ENCODE measurements at regions not wholly inside any gene's neighbourhood (a gene's known extent, or its start where the extent isn't known, plus 50 kb on each side); places are given as distances from the start of the nearest gene placed in this dataset.
A peak's percentile ranks its signal among the peaks of the same experiment; 100 is the strongest.

- H4K91ac ChIP-seq (ENCODE audit: low read depth, low read length, poor library complexity), result no peak overlapping the region
- no peak overlapping the region for H3K9ac ChIP-seq (ENCODE audit: low read depth, low read length, poor library complexity)
- no peak overlapping the region for H4K8ac ChIP-seq (ENCODE audit: low read depth, low read length)
- H3K9me3 ChIP-seq (replicated peaks in 1 of 2; ENCODE audit: control insufficient read depth in 2 of 2, insufficient read depth in 1 of 2, low read depth in 1 of 2, low read length in 2 of 2), result no peaks in the 10 kb centered on the region
- H3K14ac ChIP-seq (ENCODE audit: low read length), result no peak overlapping the region
- no peaks in the 10 kb centered on the region for H3K79me1 ChIP-seq (ENCODE audit: low read depth, low read length)
- no peak overlapping the region for H2BK5ac ChIP-seq (ENCODE audit: low read length)
- no peak overlapping the region for H3K18ac ChIP-seq (ENCODE audit: low read length)
- no peak overlapping the region for H2AK5ac ChIP-seq (ENCODE audit: low read depth, low read length)
- no peaks in the 10 kb centered on the region for H3K36me3 ChIP-seq (replicated peaks in 1 of 2; ENCODE audit: control insufficient read depth in 2 of 2, insufficient read depth in 2 of 2, low read length in 2 of 2)
- H2BK15ac ChIP-seq (ENCODE audit: low read length), result no peak overlapping the region
- no CpG with 5 or more reads among the region's 4 CpGs for WGBS, 2 donors (ENCODE audit: extremely low coverage in 2 of 2, insufficient read length in 2 of 2, insufficient replicate concordance in 1 of 2)
- no peak overlapping the region for H2BK120ac ChIP-seq (ENCODE audit: low read depth, low read length)
- no peak overlapping the region for H2AFZ ChIP-seq (ENCODE audit: low read length)
- no peak overlapping the region for H3K4me3 ChIP-seq (ENCODE audit: low read length in 2 of 2)
- H2BK12ac ChIP-seq (ENCODE audit: low read length), result no peak overlapping the region
- no peak overlapping the region for H3K4me2 ChIP-seq (ENCODE audit: insufficient read depth, low read length, poor library complexity, severe bottlenecking)
- H3K23ac ChIP-seq (ENCODE audit: low read depth, low read length, poor library complexity), result no peak overlapping the region
- no peak overlapping the region for H3K27ac ChIP-seq (replicated peaks; ENCODE audit: low read length)
- H3K4ac ChIP-seq (ENCODE audit: low read length), result no peak overlapping the region
- peaks cover 0 to 12% (median 0%) of the 10 kb centered on the region in 3 experiments for H3K27me3 ChIP-seq (ENCODE audit: control insufficient read depth in 3 of 3, insufficient read depth in 3 of 3, low read depth in 1 of 3, low read length in 3 of 3)
- H3K4me1 ChIP-seq (ENCODE audit: control insufficient read depth in 2 of 2, insufficient read depth in 1 of 2, low read depth in 1 of 2, low read length in 2 of 2), result peaks cover 0 to 4% of the 10 kb centered on the region in 2 donors
- DNase-seq (ENCODE audit: low spot score), result no peak
These were observed 96.2 kb downstream of the COPS8 start for GRCh38 chr2:237181844-237182243.

GRCh38 chr2:237182422-237183123 is 96.9 kb downstream of the COPS8 start:
- no peak overlapping the region for H2AK5ac ChIP-seq (ENCODE audit: low read depth, low read length)
- H3K27me3 ChIP-seq (ENCODE audit: control insufficient read depth in 3 of 3, insufficient read depth in 3 of 3, low read depth in 1 of 3, low read length in 3 of 3), result peaks cover 0 to 12% (median 0%) of the 10 kb centered on the region in 3 experiments
- no peak overlapping the region for H2BK5ac ChIP-seq (ENCODE audit: low read length)
- H3K4ac ChIP-seq (ENCODE audit: low read length), result no peak overlapping the region
- H2BK12ac ChIP-seq (ENCODE audit: low read length), result peak overlapping the region; percentile 43
- H3K9me3 ChIP-seq (replicated peaks in 1 of 2; ENCODE audit: control insufficient read depth in 2 of 2, insufficient read depth in 1 of 2, low read depth in 1 of 2, low read length in 2 of 2), result no peaks in the 10 kb centered on the region
- H3K4me1 ChIP-seq (ENCODE audit: control insufficient read depth in 2 of 2, insufficient read depth in 1 of 2, low read depth in 1 of 2, low read length in 2 of 2), result peaks cover 0 to 4% of the 10 kb centered on the region in 2 donors
- no peak overlapping the region for H3K4me3 ChIP-seq (ENCODE audit: low read length in 2 of 2)
- no peak for DNase-seq (ENCODE audit: low spot score)
- no peaks in the 10 kb centered on the region for H3K36me3 ChIP-seq (replicated peaks in 1 of 2; ENCODE audit: control insufficient read depth in 2 of 2, insufficient read depth in 2 of 2, low read length in 2 of 2)
- H3K27ac ChIP-seq (replicated peaks; ENCODE audit: low read length), result no peak overlapping the region
- no peak overlapping the region for H3K23ac ChIP-seq (ENCODE audit: low read depth, low read length, poor library complexity)
- no peak overlapping the region for H2BK15ac ChIP-seq (ENCODE audit: low read length)
- H3K14ac ChIP-seq (ENCODE audit: low read length), result no peak overlapping the region
- peak overlapping the region; percentile 39 for H3K18ac ChIP-seq (ENCODE audit: low read length)
- H4K91ac ChIP-seq (ENCODE audit: low read depth, low read length, poor library complexity), result no peak overlapping the region
- no peak overlapping the region for H4K8ac ChIP-seq (ENCODE audit: low read depth, low read length)
- H3K79me1 ChIP-seq (ENCODE audit: low read depth, low read length), result no peaks in the 10 kb centered on the region
- no peak overlapping the region for H3K9ac ChIP-seq (ENCODE audit: low read depth, low read length, poor library complexity)
- no CpG with 5 or more reads among the region's 15 CpGs for WGBS, 2 donors (ENCODE audit: extremely low coverage in 2 of 2, insufficient read length in 2 of 2, insufficient replicate concordance in 1 of 2)
- no peak overlapping the region for H3K4me2 ChIP-seq (ENCODE audit: insufficient read depth, low read length, poor library complexity, severe bottlenecking)
- no peak overlapping the region for H2AFZ ChIP-seq (ENCODE audit: low read length)
- H2BK120ac ChIP-seq (ENCODE audit: low read depth, low read length), result no peak overlapping the region

- no peak for DNase-seq (ENCODE audit: low spot score)
- H4K91ac ChIP-seq (ENCODE audit: low read depth, low read length, poor library complexity), result no peak overlapping the region
- H4K8ac ChIP-seq (ENCODE audit: low read depth, low read length), result no peak overlapping the region
- H3K79me1 ChIP-seq (ENCODE audit: low read depth, low read length), result no peaks in the 10 kb centered on the region
- H2AK5ac ChIP-seq (ENCODE audit: low read depth, low read length), result no peak overlapping the region
- H3K4ac ChIP-seq (ENCODE audit: low read length), result no peak overlapping the region
- no peaks in the 10 kb centered on the region for H3K9me3 ChIP-seq (replicated peaks in 1 of 2; ENCODE audit: control insufficient read depth in 2 of 2, insufficient read depth in 1 of 2, low read depth in 1 of 2, low read length in 2 of 2)
- no peak overlapping the region for H2BK12ac ChIP-seq (ENCODE audit: low read length)
- no peak overlapping the region for H2BK15ac ChIP-seq (ENCODE audit: low read length)
- no peak overlapping the region for H3K27ac ChIP-seq (replicated peaks; ENCODE audit: low read length)
- no peak overlapping the region for H3K14ac ChIP-seq (ENCODE audit: low read length)
- no peak overlapping the region for H3K18ac ChIP-seq (ENCODE audit: low read length)
- no peak overlapping the region for H3K4me2 ChIP-seq (ENCODE audit: insufficient read depth, low read length, poor library complexity, severe bottlenecking)
- H3K23ac ChIP-seq (ENCODE audit: low read depth, low read length, poor library complexity), result no peak overlapping the region
- H3K36me3 ChIP-seq (replicated peaks in 1 of 2; ENCODE audit: control insufficient read depth in 2 of 2, insufficient read depth in 2 of 2, low read length in 2 of 2), result no peaks in the 10 kb centered on the region
- WGBS, 2 donors (ENCODE audit: extremely low coverage in 2 of 2, insufficient read length in 2 of 2, insufficient replicate concordance in 1 of 2), result no CpG with 5 or more reads among the region's 14 CpGs
- H3K4me3 ChIP-seq (ENCODE audit: low read length in 2 of 2), result no peak overlapping the region
- peaks cover 0 to 12% (median 0%) of the 10 kb centered on the region in 3 experiments for H3K27me3 ChIP-seq (ENCODE audit: control insufficient read depth in 3 of 3, insufficient read depth in 3 of 3, low read depth in 1 of 3, low read length in 3 of 3)
- H2BK5ac ChIP-seq (ENCODE audit: low read length), result no peak overlapping the region
- H2BK120ac ChIP-seq (ENCODE audit: low read depth, low read length), result no peak overlapping the region
- H3K4me1 ChIP-seq (ENCODE audit: control insufficient read depth in 2 of 2, insufficient read depth in 1 of 2, low read depth in 1 of 2, low read length in 2 of 2), result peaks cover 0 to 4% of the 10 kb centered on the region in 2 donors
- H3K9ac ChIP-seq (ENCODE audit: low read depth, low read length, poor library complexity), result no peak overlapping the region
- H2AFZ ChIP-seq (ENCODE audit: low read length), result no peak overlapping the region
These were observed 98.7 kb downstream of the COPS8 start for GRCh38 chr2:237184192-237184918.

- Histone ChIP-seq H3K36me3 (replicated peaks in 1 of 2; ENCODE audit: control insufficient read depth in 2 of 2, insufficient read depth in 2 of 2, low read length in 2 of 2) (no peaks in the 10 kb centered on the region), H3K23ac (ENCODE audit: low read depth, low read length, poor library complexity) (no peak overlapping the region), H3K4me3 (ENCODE audit: low read length in 2 of 2) (no peak overlapping the region), H3K4ac (ENCODE audit: low read length) (no peak overlapping the region), H2AFZ (ENCODE audit: low read length) (no peak overlapping the region), H3K4me2 (ENCODE audit: insufficient read depth, low read length, poor library complexity, severe bottlenecking) (no peak overlapping the region), H2BK120ac (ENCODE audit: low read depth, low read length) (no peak overlapping the region), H2AK5ac (ENCODE audit: low read depth, low read length) (no peak overlapping the region), H3K27me3 (ENCODE audit: control insufficient read depth in 3 of 3, insufficient read depth in 3 of 3, low read depth in 1 of 3, low read length in 3 of 3) (peaks cover 0 to 8% (median 0%) of the 10 kb centered on the region in 3 experiments), H3K79me1 (ENCODE audit: low read depth, low read length) (no peaks in the 10 kb centered on the region), H4K8ac (ENCODE audit: low read depth, low read length) (no peak overlapping the region), H3K18ac (ENCODE audit: low read length) (no peak overlapping the region), H3K9me3 (replicated peaks in 1 of 2; ENCODE audit: control insufficient read depth in 2 of 2, insufficient read depth in 1 of 2, low read depth in 1 of 2, low read length in 2 of 2) (no peaks in the 10 kb centered on the region), H2BK5ac (ENCODE audit: low read length) (no peak overlapping the region), H3K27ac (replicated peaks; ENCODE audit: low read length) (no peak overlapping the region), H2BK15ac (ENCODE audit: low read length) (no peak overlapping the region), H3K4me1 (ENCODE audit: control insufficient read depth in 2 of 2, insufficient read depth in 1 of 2, low read depth in 1 of 2, low read length in 2 of 2) (peaks cover 0 to 4% of the 10 kb centered on the region in 2 donors), H2BK12ac (ENCODE audit: low read length) (no peak overlapping the region), H3K9ac (ENCODE audit: low read depth, low read length, poor library complexity) (no peak overlapping the region), H4K91ac (ENCODE audit: low read depth, low read length, poor library complexity) (no peak overlapping the region), H3K14ac (ENCODE audit: low read length) (no peak overlapping the region)
- no CpG with 5 or more reads among the region's 9 CpGs for WGBS, 2 donors (ENCODE audit: extremely low coverage in 2 of 2, insufficient read length in 2 of 2, insufficient replicate concordance in 1 of 2)
- DNase-seq (ENCODE audit: low spot score), result no peak
These were observed 99.3 kb downstream of the COPS8 start for GRCh38 chr2:237184919-237185552.
